H9 (cell line): ENCODE measurements at regions not wholly inside any gene's neighbourhood (a gene's known extent, or its start where the extent isn't known, plus 50 kb on each side); places are given as distances from the start of the nearest gene placed in this dataset.

Experiments
- DNase-seq: peaks from one replicate; pipeline ENCODE4 v3.0.0-alpha.2; 2017
- H2AFZ ChIP-seq: one replicate; pipeline ENCODE4 v1.6.1; 2013; ENCODE audit warnings: mild to moderate bottlenecking, low read length, control low read depth, moderate library complexity
- H2AK5ac ChIP-seq: 2 replicates; pipeline ENCODE4 v1.6.1; 2013; ENCODE audit warnings: low read length, control low read depth, mixed read lengths; ENCODE audit not compliant: insufficient read length
- H2BK120ac ChIP-seq: one replicate; pipeline ENCODE4 v1.6.1; 2013; ENCODE audit warnings: low read depth, mild to moderate bottlenecking, low read length, control low read depth, inconsistent platforms; ENCODE audit not compliant: poor library complexity, severe bottlenecking
- H2BK12ac ChIP-seq: 2 replicates; pipeline ENCODE4 v1.6.1; 2013; ENCODE audit warnings: low read length, control low read depth, mixed read lengths, low read depth; ENCODE audit not compliant: insufficient read length
- H2BK15ac ChIP-seq: 2 replicates; pipeline ENCODE4 v1.6.1; 2013; ENCODE audit warnings: low read depth, low read length, control low read depth
- H2BK20ac ChIP-seq: one replicate; pipeline ENCODE4 v1.6.1; 2013; ENCODE audit warnings: low read depth, mild to moderate bottlenecking, low read length, control low read depth, inconsistent platforms; ENCODE audit not compliant: poor library complexity, severe bottlenecking
- H2BK5ac ChIP-seq: 2 replicates; pipeline ENCODE4 v1.6.1; 2013; ENCODE audit warnings: low read length, control low read depth, mixed read lengths; ENCODE audit not compliant: insufficient read length
- H3K14ac ChIP-seq: 2 replicates; pipeline ENCODE4 v1.6.1; 2013; ENCODE audit warnings: low read length, control low read depth; ENCODE audit not compliant: insufficient read depth
- H3K18ac ChIP-seq: 2 replicates; pipeline ENCODE4 v1.6.1; 2013; ENCODE audit warnings: low read depth, mild to moderate bottlenecking, mixed read lengths, low read length, control low read depth; ENCODE audit not compliant: insufficient read length
- H3K23ac ChIP-seq: 2 replicates; pipeline ENCODE4 v1.6.1; 2013; ENCODE audit warnings: low read length, control low read depth, mixed read lengths, low read depth; ENCODE audit not compliant: insufficient read length
- H3K23me2 ChIP-seq: 2 replicates; pipeline ENCODE4 v1.6.1; 2013; ENCODE audit warnings: low read depth, mild to moderate bottlenecking, mixed read lengths, low read length, control low read depth; ENCODE audit not compliant: insufficient read length, poor library complexity, severe bottlenecking
- H3K27ac ChIP-seq: 2 replicates; pipeline ENCODE4 v1.5.1; 2013; ENCODE audit warnings: low read length, control low read depth, mixed read lengths, low read depth; ENCODE audit not compliant: insufficient read length
- H3K27me3 ChIP-seq: 2 replicates; pipeline ENCODE4 v1.6.1; 2013; ENCODE audit warnings: low read length, control low read depth, inconsistent platforms; ENCODE audit not compliant: insufficient read depth
- H3K4ac ChIP-seq: 2 replicates; pipeline ENCODE4 v1.6.1; 2013; ENCODE audit warnings: low read depth, mild to moderate bottlenecking, control low read depth, inconsistent platforms, low read length, moderate library complexity
- H3K4me1 ChIP-seq: 2 replicates; pipeline ENCODE4 v1.6.1; 2013; ENCODE audit warnings: low read length, control low read depth, inconsistent platforms; ENCODE audit not compliant: insufficient read depth
- H3K4me2 ChIP-seq: 2 replicates; pipeline ENCODE4 v1.6.1; 2013; ENCODE audit warnings: low read length, control low read depth, mixed read lengths; ENCODE audit not compliant: insufficient read length, insufficient read depth
- H3K56ac ChIP-seq: 2 replicates; pipeline ENCODE4 v1.6.1; 2013; ENCODE audit warnings: low read depth, mild to moderate bottlenecking, mixed read lengths, low read length, control low read depth; ENCODE audit not compliant: insufficient read length
- H3K79me1 ChIP-seq: 2 replicates; pipeline ENCODE4 v1.6.1; 2013; ENCODE audit warnings: low read depth, mild to moderate bottlenecking, moderate library complexity, low read length, control low read depth, inconsistent platforms; ENCODE audit not compliant: insufficient read depth, poor library complexity, severe bottlenecking
- H3K79me2 ChIP-seq: 2 replicates; pipeline ENCODE4 v1.6.1; 2013; ENCODE audit warnings: low read length, control low read depth, inconsistent platforms; ENCODE audit not compliant: insufficient read depth
- H3K9ac ChIP-seq: 2 replicates; pipeline ENCODE4 v1.6.1; 2013; ENCODE audit warnings: low read length, control low read depth, mixed read lengths; ENCODE audit not compliant: insufficient read length; ENCODE audit errors: extremely low read depth
- H3K9me3 ChIP-seq: one replicate; pipeline ENCODE4 v1.6.1; 2013; ENCODE audit warnings: low read depth, low read length, inconsistent platforms; ENCODE audit not compliant: control insufficient read depth
- H3T11ph ChIP-seq: one replicate; pipeline ENCODE4 v1.6.1; 2013; ENCODE audit warnings: mild to moderate bottlenecking, low read length, control low read depth, inconsistent platforms
- H4K20me1 ChIP-seq: one replicate; pipeline ENCODE4 v1.6.1; 2013; ENCODE audit not compliant: control insufficient read depth, insufficient read length, insufficient read depth
- H4K5ac ChIP-seq: 2 replicates; pipeline ENCODE4 v1.6.1; 2013; ENCODE audit warnings: low read depth, mild to moderate bottlenecking, mixed read lengths, low read length, control low read depth; ENCODE audit not compliant: insufficient read length
- H4K8ac ChIP-seq: replicated peaks from 2 replicates; pipeline ENCODE4 v1.6.1; 2013; ENCODE audit warnings: low read length, control low read depth, mixed read lengths, low read depth; ENCODE audit not compliant: insufficient read length
- H4K91ac ChIP-seq: 2 replicates; pipeline ENCODE4 v1.6.1; 2013; ENCODE audit warnings: low read depth, mild to moderate bottlenecking, moderate library complexity, mixed read lengths, low read length, control low read depth; ENCODE audit not compliant: insufficient read length
- H3K27ac Mint-ChIP-seq, 3 experiments: 2 replicates in 2 of 3; 3 replicates in 1 of 3; pipeline ENCODE4 v1.8.0; 2020 to 2021; ENCODE audit warnings: mixed read lengths in 3 of 3, mild to moderate bottlenecking in 1 of 3, moderate library complexity in 1 of 3
- H3K27me3 Mint-ChIP-seq: 2 replicates; pipeline ENCODE4 v1.8.0; 2021; ENCODE audit warnings: low read depth, mild to moderate bottlenecking, moderate library complexity, mixed read lengths
- H3K36me3 Mint-ChIP-seq, 3 experiments: 2 replicates in 2 of 3; 3 replicates in 1 of 3; pipeline ENCODE4 v1.8.0; 2020 to 2021; ENCODE audit warnings: low read depth in 3 of 3, mixed read lengths in 3 of 3; ENCODE audit not compliant: insufficient read depth in 1 of 3
- H3K4me1 Mint-ChIP-seq, 2 experiments: 2 replicates each; pipeline ENCODE4 v1.8.0; 2020; ENCODE audit warnings: mixed read lengths in 2 of 2
- H3K4me3 Mint-ChIP-seq, 2 experiments: 2 replicates in 1 of 2; 3 replicates in 1 of 2; pipeline ENCODE4 v1.8.0; 2020 to 2021; ENCODE audit warnings: mild to moderate bottlenecking in 2 of 2, mixed read lengths in 2 of 2, moderate library complexity in 1 of 2
- H3K9me3 Mint-ChIP-seq, 2 experiments: 2 replicates in 1 of 2; 3 replicates in 1 of 2; pipeline ENCODE4 v1.8.0; 2020; ENCODE audit warnings: mild to moderate bottlenecking in 2 of 2, mixed read lengths in 2 of 2, moderate library complexity in 1 of 2
- WGBS: extraction: QIAGEN DNeasy Blood & Tissue Kit; methylation state at CpG from one replicate; pipeline ENCODE4 v1.1.7; 2013; ENCODE audit warnings: missing lambda C conversion rate, low lambda C conversion rate, mixed read lengths; ENCODE audit not compliant: insufficient read length; ENCODE audit errors: extremely low coverage; 5-methylcytosine and 5-hydroxymethylcytosine counted together
- TF ChIP-seq, protein P1 (sequence below): fragments of 200-600 bp; sonication (generic); conservative IDR thresholded peaks from 3 replicates; pipeline ENCODE4 v1.8.0; 2021; ENCODE audit warnings: antibody characterized with exemption, mild to moderate bottlenecking

DNA sequence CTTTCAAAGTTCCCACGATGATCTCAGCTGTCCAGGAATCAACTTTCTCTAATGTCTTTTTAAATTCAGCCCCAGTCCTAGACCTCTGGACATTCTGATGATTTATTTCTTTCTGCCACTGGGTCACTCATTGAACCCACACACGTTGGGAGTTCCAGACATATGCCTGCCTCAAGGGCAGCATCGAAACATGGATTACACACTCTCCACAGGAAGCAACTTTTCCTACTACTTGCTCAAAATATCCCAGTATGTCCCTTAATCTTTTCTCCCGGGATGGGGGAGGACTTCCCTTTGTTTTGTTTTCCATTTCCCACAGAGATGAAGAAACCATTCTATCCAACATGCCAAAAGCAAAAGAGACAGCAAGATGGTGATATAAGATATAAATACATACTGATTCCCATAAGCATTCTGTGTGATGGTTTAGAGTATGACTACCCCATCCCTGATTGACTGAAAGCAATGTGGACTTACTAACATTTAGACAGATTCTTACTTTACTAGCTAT, 79.8 kb upstream of the PPARGC1A start:
- Histone ChIP-seq H2BK5ac (no peak overlapping the region), H3K9me3 (no peaks in the 10 kb centered on the region), H2AK5ac (no peak overlapping the region), H3K27me3 (no peaks in the 10 kb centered on the region), H3K79me2 (no peaks in the 10 kb centered on the region), H3K4ac (no peak overlapping the region), H2BK120ac (no peak overlapping the region), H2BK12ac (no peak overlapping the region), H3K23me2 (no peaks in the 10 kb centered on the region), H3K4me2 (no peak overlapping the region), H3K4me1 (no peaks in the 10 kb centered on the region), H3K79me1 (no peaks in the 10 kb centered on the region), H4K8ac (no peak overlapping the region), H3K18ac (no peak overlapping the region), H3K9ac (no peak overlapping the region), H3K56ac (no peak overlapping the region), H3K27ac (no peak overlapping the region), H4K91ac (no peak overlapping the region), H2AFZ (no peak overlapping the region), H4K20me1 (no peaks in the 10 kb centered on the region), H3K14ac (no peak overlapping the region), H3T11ph (no peak overlapping the region), H3K23ac (no peak overlapping the region), H2BK15ac (no peak overlapping the region), H4K5ac (no peak overlapping the region), H2BK20ac (no peak overlapping the region)
- no CpG with 5 or more reads among the region's 4 CpGs for WGBS
- H3K4me3 Mint-ChIP-seq: no peak overlapping the region
- H3K27ac Mint-ChIP-seq: no peak overlapping the region
- no peaks in the 10 kb centered on the region; a peak in 1 of 5 replicates for H3K9me3 Mint-ChIP-seq
- H3K27me3 Mint-ChIP-seq: no peaks in the 10 kb centered on the region
- no peaks in the 10 kb centered on the region; a peak in 1 of 7 replicates for H3K36me3 Mint-ChIP-seq
- H3K4me1 Mint-ChIP-seq: peaks cover 26 to 28% of the 10 kb centered on the region in 2 experiments
- TF ChIP-seq, protein P1, sequence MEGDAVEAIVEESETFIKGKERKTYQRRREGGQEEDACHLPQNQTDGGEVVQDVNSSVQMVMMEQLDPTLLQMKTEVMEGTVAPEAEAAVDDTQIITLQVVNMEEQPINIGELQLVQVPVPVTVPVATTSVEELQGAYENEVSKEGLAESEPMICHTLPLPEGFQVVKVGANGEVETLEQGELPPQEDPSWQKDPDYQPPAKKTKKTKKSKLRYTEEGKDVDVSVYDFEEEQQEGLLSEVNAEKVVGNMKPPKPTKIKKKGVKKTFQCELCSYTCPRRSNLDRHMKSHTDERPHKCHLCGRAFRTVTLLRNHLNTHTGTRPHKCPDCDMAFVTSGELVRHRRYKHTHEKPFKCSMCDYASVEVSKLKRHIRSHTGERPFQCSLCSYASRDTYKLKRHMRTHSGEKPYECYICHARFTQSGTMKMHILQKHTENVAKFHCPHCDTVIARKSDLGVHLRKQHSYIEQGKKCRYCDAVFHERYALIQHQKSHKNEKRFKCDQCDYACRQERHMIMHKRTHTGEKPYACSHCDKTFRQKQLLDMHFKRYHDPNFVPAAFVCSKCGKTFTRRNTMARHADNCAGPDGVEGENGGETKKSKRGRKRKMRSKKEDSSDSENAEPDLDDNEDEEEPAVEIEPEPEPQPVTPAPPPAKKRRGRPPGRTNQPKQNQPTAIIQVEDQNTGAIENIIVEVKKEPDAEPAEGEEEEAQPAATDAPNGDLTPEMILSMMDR: no peak
- DNase-seq: no peak
